CD4-positive, alpha-beta T cell treated with Interferon alpha-2 for 1 hour (primary cell): ENCODE measurements at regions not wholly inside any gene's neighbourhood (a gene's known extent, or its start where the extent isn't known, plus 50 kb on each side); places are given as distances from the start of the nearest gene placed in this dataset.

Experiments
- DNase-seq, 2 donors: peaks; one replicate each; pipeline ENCODE4 v3.0.0-alpha.2; 2020 to 2022

- DNase-seq, result no peak
Observed at GRCh38 chr10:123536176-123536845, 129.8 kb upstream of the GPR26 start.

- DNase-seq, result no peak
Observed at GRCh38 chr10:123537188-123537961, 128.8 kb upstream of the GPR26 start.

GRCh38 chr10:123538401-123539320 is 127.5 kb upstream of the GPR26 start:
- no peak for DNase-seq

- no peak for DNase-seq
Observed at GRCh38 chr10:123544986-123545385, 121.2 kb upstream of the GPR26 start.

DNA sequence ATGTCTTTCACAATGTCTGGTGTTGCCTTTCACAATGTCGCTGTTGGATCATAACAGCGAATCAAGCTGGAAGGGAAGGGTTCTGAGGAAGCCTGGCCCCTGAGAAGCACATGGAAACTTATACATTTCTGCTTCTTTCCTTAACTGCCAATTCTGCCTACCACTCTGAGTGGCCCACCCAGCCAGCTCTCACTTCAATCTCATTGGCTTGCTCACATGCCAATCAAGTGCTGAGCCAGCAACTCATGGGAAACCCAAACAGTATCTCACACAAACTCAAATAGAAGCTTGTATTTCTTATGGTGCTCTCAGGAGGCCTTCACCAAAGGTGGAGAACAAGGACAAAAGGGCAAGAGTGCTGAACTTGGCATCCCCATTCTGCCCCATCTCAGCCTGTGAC is 117.4 kb upstream of the GPR26 start:
- DNase-seq, result no peak

DNA sequence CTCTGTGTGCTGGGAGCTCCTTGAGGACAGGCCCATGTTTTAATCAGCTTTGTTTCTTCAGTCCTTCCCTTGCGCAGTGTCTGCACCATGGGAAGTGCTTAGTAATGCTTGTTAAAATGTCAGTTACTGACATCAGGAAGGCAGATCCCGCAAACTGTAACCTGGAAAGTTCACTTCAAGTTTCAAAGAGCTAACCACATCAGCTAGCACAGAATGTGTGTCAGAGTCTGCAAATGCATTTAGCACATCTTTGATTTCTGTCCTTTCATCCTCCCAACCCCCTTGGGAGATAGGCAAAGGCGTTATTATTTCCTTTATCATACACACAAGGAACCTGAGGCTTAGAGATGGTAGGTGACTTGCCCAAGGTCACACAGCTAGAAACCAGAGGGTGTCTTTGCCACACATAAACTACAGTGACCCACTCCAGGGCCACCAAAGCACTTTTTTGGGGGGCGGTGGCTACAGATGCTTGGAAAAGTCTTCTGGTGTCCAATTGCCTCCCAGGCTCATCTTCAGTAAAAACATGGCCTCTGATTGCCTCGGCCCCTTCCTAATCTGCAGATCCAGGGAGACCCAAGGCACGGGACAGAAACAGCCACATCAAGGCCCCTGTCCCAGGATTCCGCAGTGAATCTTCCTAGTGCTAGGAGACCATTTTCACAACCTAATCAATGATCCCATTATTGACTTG is 116.2 kb upstream of the GPR26 start:
- DNase-seq, result no peak

DNA sequence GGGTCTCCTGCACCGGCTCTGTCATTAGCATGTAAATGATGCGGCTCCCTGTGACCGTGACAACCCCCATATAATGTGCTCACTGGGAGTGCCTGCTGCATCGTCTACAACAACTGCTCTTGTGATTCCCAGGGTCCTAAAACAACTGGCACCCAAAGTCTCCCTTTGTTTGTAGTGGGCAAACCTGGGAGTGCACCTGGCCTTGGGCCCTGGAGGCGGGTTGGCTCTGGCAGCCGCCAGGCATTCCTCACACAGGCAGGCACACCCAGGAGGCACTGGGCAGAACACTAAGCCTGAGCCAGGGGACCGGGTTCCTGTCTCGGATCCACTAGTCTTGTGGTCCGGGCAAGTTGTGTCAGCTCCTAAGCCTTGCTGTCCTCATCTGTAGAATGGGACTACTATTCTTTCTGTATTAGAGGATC is 115.5 kb upstream of the GPR26 start:
- no peak for DNase-seq

GRCh38 chr10:123551259-123551658 is 114.9 kb upstream of the GPR26 start:
- DNase-seq, result no peak

DNA sequence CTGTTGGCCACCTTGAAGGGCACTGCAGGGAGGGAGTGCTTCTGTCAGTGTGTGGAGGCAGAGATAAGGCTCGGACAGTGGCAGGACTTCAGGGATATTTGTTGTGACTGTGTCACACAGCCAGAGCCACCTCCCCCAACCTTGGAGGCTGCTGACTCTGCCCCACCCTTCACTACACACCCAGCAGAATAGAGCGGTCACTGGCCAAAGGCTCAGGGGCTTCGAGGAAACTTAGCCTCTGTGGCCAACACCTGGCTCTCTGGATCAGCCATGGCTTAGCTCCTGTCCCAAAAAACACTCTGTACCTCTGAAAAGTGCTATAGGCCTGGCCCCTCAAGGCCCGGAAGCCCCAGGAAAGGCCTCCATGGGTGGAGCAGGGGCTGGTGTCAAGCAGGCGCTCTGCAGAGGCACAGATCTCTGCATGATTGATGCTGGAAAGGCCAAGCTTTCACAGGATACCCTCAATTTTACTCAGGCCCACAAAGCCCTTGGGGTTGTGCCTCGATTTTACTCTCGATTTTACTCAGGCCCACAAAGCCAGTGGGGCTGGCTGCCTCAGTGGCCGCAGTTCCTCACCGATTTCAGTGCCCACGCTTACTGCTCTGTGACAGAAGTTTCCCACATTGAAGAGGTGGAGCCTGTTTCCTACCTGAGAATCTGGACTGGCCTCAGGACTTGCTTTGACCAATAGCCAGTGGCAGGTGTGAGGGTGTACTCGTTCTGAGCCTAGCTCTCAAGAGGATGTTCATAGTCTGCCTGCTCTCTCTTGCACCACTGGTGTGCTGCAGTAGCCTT is 113.2 kb upstream of the GPR26 start:
- DNase-seq, result no peak

DNA sequence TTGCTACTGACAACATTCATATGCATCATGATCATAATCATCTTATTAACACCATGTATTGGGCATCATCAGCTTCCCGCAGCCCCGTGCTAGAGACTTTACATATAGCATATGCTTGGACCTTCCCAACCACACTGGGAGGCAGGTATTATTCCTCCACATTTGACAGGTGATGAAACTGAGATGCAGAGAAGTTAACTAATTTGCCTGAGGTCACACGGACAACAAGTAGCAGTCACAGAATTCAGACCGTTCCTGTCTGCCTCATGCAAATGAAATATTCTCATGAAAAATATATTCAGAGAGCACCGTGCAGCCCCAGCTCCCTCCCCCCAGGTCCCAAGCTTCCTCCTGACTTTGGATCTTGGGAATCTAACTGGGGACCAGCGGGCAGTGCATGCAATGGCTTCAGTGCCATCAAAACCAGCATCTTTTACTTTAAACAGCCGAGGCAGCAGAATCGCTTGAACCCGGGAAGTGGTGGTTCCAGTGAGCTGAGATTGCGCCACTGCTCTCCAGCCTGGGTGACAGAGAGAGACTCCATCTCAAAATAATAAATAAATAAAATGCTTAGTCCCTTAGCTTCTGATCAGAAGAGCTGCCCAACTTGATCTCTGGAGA is 112.2 kb upstream of the GPR26 start:
- DNase-seq, result no peak

GRCh38 chr10:123554656-123555055 is 111.5 kb upstream of the GPR26 start:
- no peak for DNase-seq

DNA sequence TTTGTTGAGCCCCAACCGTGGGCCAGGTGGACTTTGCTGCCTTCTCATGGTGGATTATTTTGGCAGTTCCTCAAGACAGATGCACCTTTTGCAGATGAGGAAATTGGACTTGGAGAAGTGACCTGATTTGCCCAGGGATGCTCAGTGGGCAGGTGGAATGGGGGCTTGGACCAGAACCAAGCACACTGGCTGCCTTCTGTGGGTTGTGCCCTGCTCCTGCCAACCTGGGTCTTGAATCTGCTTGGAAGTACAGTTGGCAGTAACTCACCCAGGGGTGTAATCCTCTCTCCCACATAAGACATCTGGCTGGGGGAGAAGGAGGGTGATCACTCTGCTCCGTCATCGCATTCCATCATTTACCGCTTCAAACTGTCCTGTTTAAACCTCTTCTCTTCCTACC is 110.5 kb upstream of the GPR26 start:
- no peak for DNase-seq

DNA sequence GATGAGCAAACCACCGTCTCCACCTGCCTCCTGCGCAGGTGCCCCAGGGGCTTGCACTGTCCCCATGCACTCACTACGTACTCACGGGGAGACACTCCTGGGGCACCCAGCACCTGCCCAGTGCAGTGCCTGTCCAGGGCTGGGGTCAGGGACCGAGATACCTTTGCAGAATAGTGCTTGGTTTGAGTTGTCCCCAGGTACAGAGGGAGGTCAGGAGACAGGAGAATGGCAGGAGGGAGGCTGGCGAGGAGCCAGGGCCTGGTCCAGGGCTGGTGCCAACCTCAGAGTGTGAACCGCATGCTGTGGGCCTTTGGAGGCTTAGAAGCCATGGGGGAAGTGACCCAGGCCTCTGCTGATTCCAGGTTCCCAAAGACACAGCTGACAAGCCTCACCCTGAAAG is 110.1 kb upstream of the GPR26 start:
- no peak for DNase-seq

DNA sequence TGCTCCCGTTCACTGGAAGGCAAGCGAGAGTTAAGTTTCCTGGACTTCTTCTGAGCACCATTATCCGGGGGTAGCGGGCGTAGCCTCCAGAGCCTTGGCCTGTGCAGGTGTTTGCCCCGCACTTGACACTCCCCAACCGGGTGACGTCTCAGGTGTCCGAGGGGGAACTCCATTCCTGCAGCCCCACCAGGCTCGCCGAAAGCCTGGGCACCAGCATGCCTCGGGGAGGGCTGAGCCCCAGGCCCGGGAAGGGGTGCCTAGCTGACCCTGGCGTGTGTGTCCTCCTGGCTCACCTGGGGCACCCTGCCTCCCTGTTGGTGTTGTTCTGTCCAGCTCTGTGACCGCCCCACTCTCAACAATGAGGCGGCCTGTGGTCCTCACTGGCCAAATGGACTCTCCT is 109.4 kb upstream of the GPR26 start:
- DNase-seq, result no peak

GRCh38 chr10:123557366-123558108 is 108.6 kb upstream of the GPR26 start:
- DNase-seq, result no peak

DNA sequence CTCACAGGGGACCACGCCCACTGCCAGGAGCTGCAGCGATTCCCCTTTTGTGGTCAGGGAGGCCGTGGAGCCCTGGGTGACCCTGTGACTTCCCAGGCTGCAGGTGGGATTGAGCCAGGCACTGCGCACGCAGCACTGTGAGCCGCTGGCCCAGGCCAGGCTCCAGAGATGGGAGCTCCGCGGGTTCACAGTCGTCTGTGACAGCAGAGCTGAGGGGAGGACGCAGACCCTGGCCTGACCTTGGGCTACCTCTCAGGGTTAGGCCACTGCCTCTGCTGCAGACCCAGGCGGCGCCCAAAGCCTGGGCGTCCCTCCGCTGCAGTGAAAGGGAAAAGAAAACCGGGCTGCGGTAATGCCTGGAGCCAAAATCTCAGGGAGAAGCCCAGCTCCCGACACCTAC is 107.5 kb upstream of the GPR26 start:
- DNase-seq, result no peak

DNA sequence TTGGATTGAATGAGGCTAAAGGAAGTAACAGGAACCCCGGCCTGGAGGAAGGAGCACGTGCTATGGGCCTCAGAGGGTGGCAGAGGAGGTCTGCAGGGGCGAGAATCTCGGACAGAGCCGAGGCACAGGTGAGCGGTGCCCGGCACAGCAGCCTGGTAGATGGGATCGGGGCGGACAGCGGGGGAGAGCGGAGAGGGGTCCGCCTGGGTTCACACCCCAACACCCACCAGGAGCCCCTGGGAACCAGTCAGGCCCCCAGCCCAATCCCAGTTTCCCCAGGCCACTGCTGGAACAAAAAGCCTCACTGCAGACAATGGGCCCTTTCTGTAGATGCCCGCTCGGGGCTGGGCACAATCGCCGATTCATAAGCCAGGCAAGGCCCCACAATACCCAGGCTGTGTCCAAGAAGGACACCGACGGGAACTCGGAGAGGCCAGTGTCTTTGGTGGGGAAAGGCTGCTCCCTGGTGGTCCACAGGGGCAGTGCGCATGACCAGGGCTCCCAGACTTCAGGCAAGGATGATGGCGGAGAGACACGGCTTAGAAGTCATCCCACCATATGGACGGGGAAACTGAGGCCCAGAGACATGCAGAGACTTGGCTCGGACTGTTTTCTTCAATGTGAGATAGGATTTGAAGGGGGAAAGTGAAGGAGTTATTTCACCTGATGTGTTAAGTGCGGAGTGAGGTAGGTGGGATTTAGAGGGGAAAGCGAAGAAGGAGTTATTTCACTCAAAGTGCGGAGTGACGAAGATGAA is 106.9 kb upstream of the GPR26 start:
- DNase-seq, result peak; percentile 56 to 67

GRCh38 chr10:123559823-123560092 is 106.4 kb upstream of the GPR26 start:
- no peak for DNase-seq

DNA sequence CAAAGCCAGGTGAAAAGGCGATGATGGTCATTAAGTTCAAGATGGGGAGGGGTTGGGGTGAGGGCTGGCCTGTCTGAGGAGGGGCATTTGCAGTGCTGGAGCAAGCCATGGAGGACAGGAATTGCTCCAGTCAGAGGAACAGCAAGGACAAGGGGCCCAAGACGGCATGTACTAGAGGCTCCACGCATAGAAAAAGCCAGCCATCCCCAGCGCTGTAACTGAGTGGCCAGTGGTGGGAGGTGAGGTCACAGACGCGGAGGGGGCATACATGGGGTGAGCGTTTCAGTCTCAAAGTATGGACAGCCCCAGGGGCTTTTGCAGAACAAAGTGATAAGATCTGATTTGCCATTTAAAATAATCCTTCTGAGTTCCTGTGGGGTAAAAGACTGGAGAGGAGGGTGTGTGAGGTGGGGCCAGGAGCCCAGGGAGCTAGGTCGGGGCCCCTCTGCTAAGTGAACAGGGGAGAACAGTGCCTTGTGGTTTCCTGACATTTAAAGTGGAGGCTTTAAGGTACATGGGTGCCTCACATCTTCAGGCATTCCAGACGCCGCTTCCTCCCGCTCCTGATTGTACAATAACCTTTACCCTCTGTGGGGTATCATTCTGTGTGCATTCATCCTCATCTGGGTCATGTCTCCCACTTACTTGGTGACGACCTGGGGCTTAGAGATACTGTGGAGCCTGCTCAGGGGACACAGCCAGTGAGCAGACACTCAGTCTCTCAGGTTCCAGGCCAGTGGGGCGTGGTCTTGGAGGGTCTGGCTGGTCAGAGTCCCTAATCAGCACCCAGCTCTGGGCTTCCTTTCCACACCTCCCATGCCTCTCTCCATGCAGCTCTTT is 105.6 kb upstream of the GPR26 start:
- no peak for DNase-seq

GRCh38 chr10:123561141-123561440 is 105.1 kb upstream of the GPR26 start:
- no peak for DNase-seq
